ENCODE measurements at regions not wholly inside any gene's neighbourhood (a gene's known extent, or its start where the extent isn't known, plus 50 kb on each side); places are given as distances from the start of the nearest gene placed in this dataset.

- TF ChIP-seq ZNF423 (CRISPR knock-in tag; IDR thresholded peaks at IDR 0.05) (no peak), ETV6 (CRISPR knock-in tag; IDR thresholded peaks at IDR 0.05) (no peak), GRHL2 (CRISPR knock-in tag; IDR thresholded peaks at IDR 0.05; ENCODE audit: insufficient replicate concordance, severe bottlenecking) (no peak), NFYB (CRISPR knock-in tag; conservative IDR thresholded peaks at IDR 0.05; ENCODE audit: low read depth) (no peak), TEAD4 (CRISPR knock-in tag; IDR thresholded peaks at IDR 0.05) (no peak), TEAD1 (CRISPR knock-in tag; IDR thresholded peaks at IDR 0.05) (no peak), PRRX2 (CRISPR knock-in tag; IDR thresholded peaks at IDR 0.05) (no peak), STAT6 (CRISPR knock-in tag; conservative IDR thresholded peaks at IDR 0.05; ENCODE audit: low read depth) (no peak), AR (CRISPR knock-in tag; IDR thresholded peaks at IDR 0.05) (no peak), JUN (CRISPR knock-in tag; IDR thresholded peaks at IDR 0.05) (no peak), ZNF281 (CRISPR knock-in tag; IDR thresholded peaks at IDR 0.05) (no peak)
These were observed 202.7 kb downstream of the MTX2 start (continued) for GRCh38 chr2:176471949-176472348.

GRCh38 chr2:176473177-176473576, 203.9 kb downstream of the MTX2 start:
- POLR2A ChIA-PET = no interaction called here
- Mint-ChIP-seq H3K27ac (no peak overlapping the region), H3K9me3 (peaks cover 3% of the 10 kb centered on the region; the same call in 1 of the 2 replicates), H3K27me3 (ENCODE audit: low read depth) (no peaks in the 10 kb centered on the region), H3K4me1 (no peaks in the 10 kb centered on the region), H3K4me3 (no peak overlapping the region), H3K36me3 (no peaks in the 10 kb centered on the region)
- ATAC-seq = no peak
- CTCF ChIA-PET = interaction anchor here (1.1 to 1.8 kb wide), 3 partner anchors 18 to 181 kb away, joined by 4 to 5 read pairs (median 5); no protein-coding TSS in a partner anchor
- DNase-seq (ENCODE audit: low spot score) = no peak
- TF ChIP-seq MAX (CRISPR knock-in tag; IDR thresholded peaks at IDR 0.05) (no peak), ZNF138 (CRISPR knock-in tag; conservative IDR thresholded peaks at IDR 0.05) (no peak), NFYB (CRISPR knock-in tag; conservative IDR thresholded peaks at IDR 0.05; ENCODE audit: low read depth) (no peak), FOXP4 (CRISPR knock-in tag; IDR thresholded peaks at IDR 0.05) (no peak), ZNF281 (CRISPR knock-in tag; IDR thresholded peaks at IDR 0.05) (no peak), CDX4 (CRISPR knock-in tag; IDR thresholded peaks at IDR 0.05; ENCODE audit: borderline replicate concordance) (no peak), OVOL2 (CRISPR knock-in tag; IDR thresholded peaks at IDR 0.05; ENCODE audit: borderline replicate concordance) (no peak), JUN (CRISPR knock-in tag; IDR thresholded peaks at IDR 0.05) (no peak), FOXK1 (CRISPR knock-in tag; IDR thresholded peaks at IDR 0.05) (no peak), RORB (CRISPR knock-in tag; IDR thresholded peaks at IDR 0.05) (no peak), STAT6 (CRISPR knock-in tag; conservative IDR thresholded peaks at IDR 0.05; ENCODE audit: low read depth) (no peak), NR2C2 (CRISPR knock-in tag; IDR thresholded peaks at IDR 0.05) (no peak)

Measured in WTC11 (cell line).